Naive thymus-derived CD8-positive, alpha-beta T cell (primary cell): ENCODE measurements at regions not wholly inside any gene's neighbourhood (a gene's known extent, or its start where the extent isn't known, plus 50 kb on each side); places are given as distances from the start of the nearest gene placed in this dataset.

Experiments used
- ATAC-seq, 2 donors: fragments of 150-1000 bp; cut with Tn5 transposase in 1 of 2; sonication (Bioruptor Pico), chemical (Tn5 transposase) in 1 of 2; 1 replicate in 1 of 2; 2 replicates in 1 of 2; pipeline ENCODE4 v1.10.0; 2021; ENCODE audit warnings: mild to moderate bottlenecking in 2 of 2, moderate library complexity in 2 of 2
- POLR2A ChIA-PET: fragments of 350-600 bp; sonication (Branson Sonifier 250); formaldehyde crosslinking; loops from one replicate; lab custom pipeline; 2021; ENCODE audit warnings: antibody characterized with exemption; lab: Charles Lee
- DNase-seq, 10 donors: peaks; one replicate each; pipeline versions ENCODE4 v3.0.0 to v3.0.0-alpha.2; 2020 to 2022
- H3K27ac Mint-ChIP-seq, 10 donors: one replicate each; pipeline ENCODE4 v1.8.0; 2020 to 2022; ENCODE audit warnings: mild to moderate bottlenecking in 10 of 10, mixed read lengths in 10 of 10, moderate library complexity in 4 of 10, inconsistent platforms in 1 of 10
- H3K27me3 Mint-ChIP-seq, 5 donors: one replicate each; pipeline ENCODE4 v1.8.0; 2021 to 2022; ENCODE audit warnings: mixed read lengths in 5 of 5
- H3K36me3 Mint-ChIP-seq, 3 donors: one replicate each; pipeline ENCODE4 v1.8.0; 2020 to 2022; ENCODE audit warnings: mixed read lengths in 3 of 3, mild to moderate bottlenecking in 2 of 3, inconsistent platforms in 1 of 3
- H3K4me1 Mint-ChIP-seq, 4 donors: one replicate each; pipeline ENCODE4 v1.8.0; 2021 to 2022; ENCODE audit warnings: mixed read lengths in 4 of 4
- H3K4me3 Mint-ChIP-seq, 10 donors: one replicate each; pipeline ENCODE4 v1.8.0; 2020 to 2022; ENCODE audit warnings: mild to moderate bottlenecking in 10 of 10, mixed read lengths in 10 of 10, moderate library complexity in 6 of 10, inconsistent platforms in 1 of 10
- H3K9me3 Mint-ChIP-seq, 9 donors: one replicate each; pipeline ENCODE4 v1.8.0; 2020 to 2022; ENCODE audit warnings: mixed read lengths in 9 of 9, mild to moderate bottlenecking in 3 of 9, inconsistent platforms in 1 of 9, moderate library complexity in 1 of 9

DNA sequence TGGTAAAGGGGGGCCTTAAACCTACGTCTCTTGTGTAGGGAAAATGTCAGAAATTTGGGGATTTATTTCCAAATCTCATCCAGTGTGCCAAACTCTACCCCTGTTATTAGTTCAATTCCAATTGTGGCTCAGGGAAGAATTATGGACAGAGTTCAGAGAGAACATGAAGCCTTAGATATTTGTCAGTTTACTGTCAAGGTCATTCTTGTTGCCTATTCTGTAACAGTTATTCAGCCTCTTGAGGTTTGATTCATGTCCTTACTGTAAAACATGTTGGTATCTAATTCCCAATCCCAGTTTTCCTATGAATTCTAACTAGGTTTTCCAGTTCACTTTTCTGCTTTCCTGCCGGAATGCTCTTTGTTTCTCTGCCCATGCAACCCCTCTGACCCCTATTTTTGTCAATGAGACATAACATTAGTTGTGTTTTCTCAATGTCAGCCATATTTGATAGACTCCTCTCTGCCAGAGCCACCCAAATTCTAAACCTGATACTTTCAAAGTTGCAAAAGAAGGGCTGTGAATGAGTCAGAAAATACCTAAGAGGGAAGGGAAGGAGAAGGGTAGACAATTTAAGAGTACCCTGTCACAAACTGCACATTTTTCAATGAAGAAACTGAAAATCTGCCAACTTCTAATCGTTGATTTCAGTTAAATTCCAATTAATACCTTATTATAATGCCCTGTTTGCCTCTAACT, 52.4 kb downstream of the ATOSA start:
- peak overlapping the region in 2 of 10 donors; percentile 31 to 78 for H3K27ac Mint-ChIP-seq
- POLR2A ChIA-PET: no interaction called here
- H3K4me3 Mint-ChIP-seq: no peak overlapping the region
- ATAC-seq (no peak), DNase-seq (no peak)
- no peaks in the 10 kb centered on the region for H3K27me3 Mint-ChIP-seq
- peaks cover 10 to 74% (median 21%) of the 10 kb centered on the region in 3 donors for H3K36me3 Mint-ChIP-seq
- peaks cover 3 to 20% (median 14%) of the 10 kb centered on the region in 4 donors for H3K4me1 Mint-ChIP-seq
- H3K9me3 Mint-ChIP-seq: no peaks in the 10 kb centered on the region

DNA sequence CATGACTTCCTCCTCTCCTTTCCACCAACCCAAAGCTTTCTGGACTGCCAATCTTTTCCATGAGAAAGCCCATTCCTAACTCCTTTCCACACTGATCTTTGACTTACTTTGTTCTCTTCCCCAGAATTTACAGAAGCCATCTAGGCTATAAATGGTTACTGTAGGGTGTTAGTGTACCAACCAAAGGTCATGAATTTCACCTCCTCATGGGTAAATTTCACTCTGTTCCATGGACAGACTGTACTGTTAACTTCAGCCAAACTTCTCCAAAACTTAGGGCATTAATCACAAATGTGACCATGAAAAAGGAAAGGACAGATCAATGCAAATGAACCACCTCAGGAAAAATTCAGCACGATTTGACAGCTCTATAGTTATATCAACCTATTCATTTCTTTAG, 54.9 kb downstream of the ATOSA start:
- Mint-ChIP-seq H3K4me1 (peaks cover 0 to 15% (median 8%) of the 10 kb centered on the region in 4 donors), H3K4me3 (no peak overlapping the region), H3K27ac (peak overlapping the region in 1 of 10 donors; percentile 61), H3K9me3 (no peaks in the 10 kb centered on the region), H3K36me3 (peaks cover 10 to 70% (median 17%) of the 10 kb centered on the region in 3 donors), H3K27me3 (no peaks in the 10 kb centered on the region)
- ATAC-seq (no peak), DNase-seq (no peak)
- POLR2A ChIA-PET: no interaction called here

DNA sequence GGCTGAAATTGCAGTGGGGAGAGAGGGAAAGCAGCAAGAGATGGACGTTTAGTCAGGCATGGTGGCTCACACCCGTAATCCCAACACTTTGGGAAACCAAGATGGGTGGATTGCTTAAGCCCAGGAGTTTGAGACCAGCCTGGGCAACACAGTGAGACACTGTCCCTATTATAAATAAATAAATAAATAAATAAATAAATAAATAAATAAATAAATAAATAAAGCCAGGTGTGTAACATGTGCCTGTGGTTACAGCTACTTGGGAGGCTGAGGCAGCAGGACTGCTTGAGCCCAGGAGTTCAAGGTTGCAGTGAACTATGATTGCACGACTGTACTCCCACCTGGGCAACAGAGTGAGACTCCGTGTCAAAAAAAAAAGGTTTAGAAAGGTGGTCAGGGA, 54.0 kb upstream of the ARPP19 start:
- peaks cover 10 to 72% (median 16%) of the 10 kb centered on the region in 3 donors for H3K36me3 Mint-ChIP-seq
- peaks cover 0 to 15% (median 7%) of the 10 kb centered on the region in 4 donors for H3K4me1 Mint-ChIP-seq
- DNase-seq (no peak), ATAC-seq (no peak)
- H3K27me3 Mint-ChIP-seq: no peaks in the 10 kb centered on the region
- no peaks in the 10 kb centered on the region for H3K9me3 Mint-ChIP-seq
- peak overlapping the region in 2 of 10 donors; percentile 2 to 10 for H3K27ac Mint-ChIP-seq
- POLR2A ChIA-PET: no interaction called here
- H3K4me3 Mint-ChIP-seq: no peak overlapping the region

DNA sequence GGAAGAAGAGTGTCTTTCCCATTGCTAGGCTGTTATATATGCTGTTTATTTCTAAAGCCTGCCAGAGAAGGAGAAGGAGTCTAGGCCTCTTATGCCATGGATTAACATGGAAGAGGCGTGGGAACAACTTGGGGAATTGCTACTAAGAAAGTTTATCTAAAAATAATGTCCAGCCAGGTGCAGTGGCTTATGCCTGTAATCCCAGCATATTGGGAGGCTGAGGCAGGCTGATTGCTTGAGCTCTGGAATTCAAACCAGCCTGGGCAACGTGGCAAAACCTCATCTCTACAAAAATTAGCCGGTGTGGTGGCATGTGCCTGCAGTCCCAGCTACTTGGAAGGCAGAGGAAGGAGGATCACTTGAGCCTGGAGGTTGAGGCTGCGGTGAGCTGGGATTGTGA, 51.7 kb upstream of the ARPP19 start:
- Mint-ChIP-seq H3K27ac (peak overlapping the region in 3 of 10 donors; percentile 19 to 20 (median 20)), H3K9me3 (no peaks in the 10 kb centered on the region), H3K4me1 (peaks cover 0 to 9% (median 4%) of the 10 kb centered on the region in 4 donors), H3K4me3 (no peak overlapping the region), H3K27me3 (no peaks in the 10 kb centered on the region), H3K36me3 (peaks cover 10 to 67% (median 13%) of the 10 kb centered on the region in 3 donors)
- no peak for ATAC-seq
- POLR2A ChIA-PET: no interaction called here
- no peak for DNase-seq
